H1 (cell line): ENCODE measurements at regions not wholly inside any gene's neighbourhood (a gene's known extent, or its start where the extent isn't known, plus 50 kb on each side); places are given as distances from the start of the nearest gene placed in this dataset.

ENCODE experiments used
- CTCF ChIA-PET: fragments of 300-600 bp; sonication (Branson Sonifier 250); formaldehyde crosslinking; loops from one replicate; lab custom pipeline; 2021; ENCODE audit not compliant: partially characterized antibody; lab: Charles Lee
- POLR2A ChIA-PET: fragments of 300-600 bp; sonication (Branson Sonifier 250); formaldehyde crosslinking; loops from one replicate; lab custom pipeline; 2021; ENCODE audit warnings: inconsistent platforms; ENCODE audit not compliant: partially characterized antibody; lab: Charles Lee
- DNase-seq, 2 experiments: peaks; one replicate each; pipeline versions ENCODE4 v3.0.0 to v3.0.0-alpha.2; 2010 to 2022; ENCODE audit warnings: low spot score in 2 of 2, low read depth in 1 of 2, mixed read lengths in 1 of 2
- FAIRE-seq: peaks from 2 replicates; lab custom pipeline; 2011; peaks lifted over from hg19 to GRCh38; lab: Jason Lieb, UNC
- H2AFZ ChIP-seq: 2 replicates; pipeline ENCODE4 v1.8.1; 2012; ENCODE audit warnings: low read length, inconsistent platforms
- H2AK5ac ChIP-seq: 2 replicates; pipeline ENCODE4 v1.6.1; 2013; ENCODE audit warnings: low read depth, low read length
- H2BK120ac ChIP-seq: replicated peaks from 2 replicates; pipeline ENCODE3; 2013; ENCODE audit warnings: low read depth, low read length, inconsistent platforms
- H2BK12ac ChIP-seq: 2 replicates; pipeline ENCODE4 v1.6.1; 2013; ENCODE audit warnings: low read depth, low read length
- H2BK15ac ChIP-seq: 2 replicates; pipeline ENCODE4 v1.6.1; 2013; ENCODE audit warnings: low read length
- H2BK20ac ChIP-seq: 2 replicates; pipeline ENCODE4 v1.6.1; 2013; ENCODE audit warnings: low read length
- H2BK5ac ChIP-seq: 2 replicates; pipeline ENCODE4 v1.6.1; 2013; ENCODE audit warnings: low read depth, low read length
- H3K14ac ChIP-seq: 2 replicates; pipeline ENCODE4 v1.6.1; 2013; ENCODE audit warnings: inconsistent platforms; ENCODE audit not compliant: insufficient read length
- H3K18ac ChIP-seq: 2 replicates; pipeline ENCODE4 v1.6.1; 2013; ENCODE audit warnings: low read length; ENCODE audit errors: extremely low read depth
- H3K23ac ChIP-seq: 2 replicates; pipeline ENCODE4 v1.6.1; 2013; ENCODE audit warnings: inconsistent platforms; ENCODE audit not compliant: insufficient read length
- H3K23me2 ChIP-seq: 2 replicates; pipeline ENCODE4 v1.6.1; 2013; ENCODE audit warnings: low read depth, low read length
- H3K27ac ChIP-seq: 2 replicates; pipeline ENCODE4 v1.6.1; 2011; ENCODE audit warnings: low read depth, low read length, inconsistent platforms
- H3K27me3 ChIP-seq, 4 experiments: replicated peaks in 1 of 4; 1 replicate in 1 of 4; 2 replicates in 3 of 4; pipeline versions ENCODE4 v1.6.1 to v1.8.1; 2011 to 2013; ENCODE audit warnings: low read length in 3 of 4, mild to moderate bottlenecking in 3 of 4, inconsistent platforms in 2 of 4, mixed read lengths in 2 of 4, moderate library complexity in 1 of 4; ENCODE audit not compliant: control insufficient read depth in 3 of 4, insufficient read depth in 3 of 4; ENCODE audit errors: extremely low read depth in 1 of 4
- H3K36me3 ChIP-seq, 4 experiments: 2 replicates each; pipeline versions ENCODE4 v1.6.1 to v1.8.1; 2011 to 2013; ENCODE audit warnings: mild to moderate bottlenecking in 4 of 4, low read length in 3 of 4, moderate library complexity in 2 of 4, control low read depth in 1 of 4, inconsistent platforms in 1 of 4; ENCODE audit not compliant: insufficient read depth in 4 of 4, control insufficient read depth in 2 of 4
- H3K4ac ChIP-seq: replicated peaks from 2 replicates; pipeline ENCODE3; 2013; ENCODE audit warnings: low read length, low read depth, mixed read lengths, inconsistent platforms; ENCODE audit not compliant: insufficient read length
- H3K4me1 ChIP-seq, 4 experiments: replicated peaks in 1 of 4; 1 replicate in 1 of 4; 2 replicates in 3 of 4; pipeline versions ENCODE4 v1.6.1 to v1.8.1; 2011 to 2013; ENCODE audit warnings: low read length in 3 of 4, inconsistent platforms in 2 of 4, mixed read lengths in 1 of 4; ENCODE audit not compliant: insufficient read depth in 4 of 4, control insufficient read depth in 3 of 4
- H3K4me2 ChIP-seq, 2 experiments: 2 replicates each; pipeline versions ENCODE4 v1.6.1 to v1.8.1; 2011 to 2013; ENCODE audit warnings: low read depth in 2 of 2, low read length in 2 of 2, control low read depth in 1 of 2, inconsistent platforms in 1 of 2, mild to moderate bottlenecking in 1 of 2; ENCODE audit not compliant: insufficient read depth in 1 of 2
- H3K4me3 ChIP-seq, 4 experiments: fragments of 200-600, 300-600 bp in 1 of 4; sonication (generic), shearing (Covaris generic), sonication (Bioruptor Twin) in 1 of 4; 2 replicates each; pipeline versions ENCODE4 v1.5.1 to v1.8.1; 2011 to 2016; ENCODE audit warnings: low read length in 4 of 4, low read depth in 3 of 4, control low read depth in 2 of 4, inconsistent platforms in 2 of 4, mild to moderate bottlenecking in 2 of 4, mixed read lengths in 1 of 4, moderate library complexity in 1 of 4; ENCODE audit not compliant: insufficient read depth in 2 of 4; ENCODE audit errors: extremely low read depth in 1 of 4
- H3K56ac ChIP-seq: replicated peaks from 2 replicates; pipeline ENCODE3; 2013; ENCODE audit warnings: low read depth, mild to moderate bottlenecking, mixed read lengths, low read length, inconsistent platforms; ENCODE audit not compliant: insufficient read length
- H3K79me1 ChIP-seq: 2 replicates; pipeline ENCODE4 v1.6.1; 2013; ENCODE audit warnings: low read depth, low read length, control low read depth
- H3K79me2 ChIP-seq, 2 experiments: 2 replicates each; pipeline versions ENCODE4 v1.6.1 to v1.8.1; 2012 to 2013; ENCODE audit warnings: low read length in 2 of 2, mild to moderate bottlenecking in 2 of 2, inconsistent platforms in 1 of 2; ENCODE audit not compliant: insufficient read depth in 2 of 2, control insufficient read depth in 1 of 2
- H3K9ac ChIP-seq, 4 experiments: replicated peaks in 1 of 4; 1 replicate in 1 of 4; 2 replicates in 3 of 4; pipeline versions ENCODE4 v1.6.1 to v1.8.1; 2011 to 2013; ENCODE audit warnings: low read depth in 3 of 4, low read length in 3 of 4, control low read depth in 2 of 4, mild to moderate bottlenecking in 2 of 4, moderate library complexity in 2 of 4, inconsistent platforms in 1 of 4; ENCODE audit errors: extremely low read depth in 1 of 4
- H3K9me3 ChIP-seq, 2 experiments: 2 replicates each; pipeline versions ENCODE4 v1.6.1 to v1.8.1; 2012 to 2013; ENCODE audit warnings: mild to moderate bottlenecking in 2 of 2, moderate library complexity in 2 of 2, control low read depth in 1 of 2, inconsistent platforms in 1 of 2, low read depth in 1 of 2, low read length in 1 of 2, mixed read lengths in 1 of 2; ENCODE audit not compliant: insufficient read depth in 2 of 2
- H4K20me1 ChIP-seq, 2 experiments: replicated peaks in 1 of 2; 2 replicates each; pipeline versions ENCODE3 to v1.8.1; 2011 to 2013; ENCODE audit warnings: inconsistent platforms in 2 of 2, low read length in 2 of 2, mild to moderate bottlenecking in 1 of 2; ENCODE audit not compliant: insufficient read depth in 2 of 2, control insufficient read depth in 1 of 2
- H4K5ac ChIP-seq: 2 replicates; pipeline ENCODE4 v1.6.1; 2013; ENCODE audit warnings: low read length, low read depth, mixed read lengths, inconsistent platforms; ENCODE audit not compliant: insufficient read length
- H4K8ac ChIP-seq: 2 replicates; pipeline ENCODE4 v1.8.0; 2013; ENCODE audit warnings: mild to moderate bottlenecking, moderate library complexity, low read length, inconsistent platforms; ENCODE audit not compliant: insufficient read depth; ENCODE audit errors: extremely low read depth
- H4K91ac ChIP-seq: replicated peaks from 2 replicates; pipeline ENCODE3; 2013; ENCODE audit warnings: low read length, mixed read lengths, inconsistent platforms; ENCODE audit not compliant: insufficient read length
- BRCA1 ChIP-seq: IDR thresholded peaks from 2 replicates; pipeline ENCODE4 v1.6.1; 2012; ENCODE audit warnings: low read depth, low read length, improper control_type of control experiment
- KDM4A ChIP-seq: IDR thresholded peaks from one replicate; pipeline ENCODE4 v1.7.1; 2012; ENCODE audit warnings: low read depth, mild to moderate bottlenecking, moderate library complexity, low read length, inconsistent platforms; ENCODE audit not compliant: severe bottlenecking
- NRF1 ChIP-seq: IDR thresholded peaks from 2 replicates; pipeline ENCODE4 v1.6.1; 2011; ENCODE audit warnings: mild to moderate bottlenecking, low read depth, low read length, improper control_type of control experiment
- WGBS, 2 experiments: shearing (Covaris generic) in 1 of 2; methylation state at CpG; one replicate each; pipeline versions ENCODE4 v1.1.6 to v1.1.7; 2013 to 2015; ENCODE audit warnings: low lambda C conversion rate in 2 of 2, mixed read lengths in 2 of 2, inconsistent platforms in 1 of 2, low coverage in 1 of 2, missing lambda C conversion rate in 1 of 2; ENCODE audit not compliant: insufficient replicate concordance in 2 of 2, insufficient coverage in 1 of 2, insufficient read length in 1 of 2; ENCODE audit errors: extremely low coverage in 1 of 2, missing lambda C conversion rate in 1 of 2; 5-methylcytosine and 5-hydroxymethylcytosine counted together
- TF ChIP-seq, protein P1 (sequence below): IDR thresholded peaks from 2 replicates; pipeline ENCODE4 v1.6.1; 2012; ENCODE audit warnings: inconsistent platforms

DNA sequence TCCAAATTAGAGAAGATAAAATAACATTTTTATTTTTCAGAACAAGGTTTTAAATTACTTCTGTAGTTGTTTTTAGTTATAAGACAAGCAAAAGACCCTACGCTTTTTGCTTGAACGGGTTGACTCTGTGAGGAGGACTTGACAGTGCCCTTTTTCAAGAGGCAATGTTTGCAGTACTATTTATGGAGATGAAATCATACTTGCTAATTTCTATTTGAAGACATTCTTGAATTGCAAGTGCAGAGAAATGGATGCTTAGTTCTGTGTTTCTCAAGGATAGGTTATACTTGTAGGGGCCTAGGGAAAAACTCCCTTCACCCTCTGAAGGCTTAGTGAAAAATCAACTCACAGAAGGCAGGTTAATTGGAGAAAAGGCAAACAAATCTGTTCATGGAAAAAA, 1229.5 kb downstream of the REEP3 start:
- FAIRE-seq: no peak
- no peak overlapping the region for H3K14ac ChIP-seq
- no peak overlapping the region for H3K27ac ChIP-seq
- H3K56ac ChIP-seq: no peak overlapping the region
- WGBS, 2 experiments: 100% methylated on average over 2 of the region's 2 CpGs; no CpG with 5 or more reads in 1 of the 2 experiments
- ChIA-PET CTCF (interaction anchor here (0.6 kb wide), 1 partner anchor 11 kb away, joined by 4 read pairs; no protein-coding TSS in a partner anchor), POLR2A (no interaction called here)
- no peak overlapping the region for H2AK5ac ChIP-seq
- H2BK5ac ChIP-seq: no peak overlapping the region
- H2BK20ac ChIP-seq: no peak overlapping the region
- H3K23ac ChIP-seq: no peak overlapping the region
- no peak overlapping the region for H2BK15ac ChIP-seq
- no peak overlapping the region for H2BK12ac ChIP-seq
- no peak overlapping the region for H3K4me3 ChIP-seq
- H4K8ac ChIP-seq: no peak overlapping the region
- H4K91ac ChIP-seq: no peak overlapping the region
- no peak overlapping the region for H4K5ac ChIP-seq
- H2AFZ ChIP-seq: no peak overlapping the region
- no peaks in the 10 kb centered on the region for H3K4me1 ChIP-seq
- no peaks in the 10 kb centered on the region for H3K36me3 ChIP-seq
- H3K4ac ChIP-seq: no peak overlapping the region
- no peak for DNase-seq
- H3K79me1 ChIP-seq: no peaks in the 10 kb centered on the region
- no peaks in the 10 kb centered on the region; the same call in 1 of the 2 replicates for H3K23me2 ChIP-seq
- H3K9ac ChIP-seq: no peak overlapping the region
- H3K4me2 ChIP-seq: no peak overlapping the region
- H4K20me1 ChIP-seq: no peaks in the 10 kb centered on the region
- H2BK120ac ChIP-seq: no peak overlapping the region
- no peaks in the 10 kb centered on the region for H3K9me3 ChIP-seq
- H3K27me3 ChIP-seq: no peaks in the 10 kb centered on the region
- no peak overlapping the region for H3K18ac ChIP-seq
- H3K79me2 ChIP-seq: no peaks in the 10 kb centered on the region
- no peak for TF ChIP-seq KDM4A
- TF ChIP-seq, protein P1, sequence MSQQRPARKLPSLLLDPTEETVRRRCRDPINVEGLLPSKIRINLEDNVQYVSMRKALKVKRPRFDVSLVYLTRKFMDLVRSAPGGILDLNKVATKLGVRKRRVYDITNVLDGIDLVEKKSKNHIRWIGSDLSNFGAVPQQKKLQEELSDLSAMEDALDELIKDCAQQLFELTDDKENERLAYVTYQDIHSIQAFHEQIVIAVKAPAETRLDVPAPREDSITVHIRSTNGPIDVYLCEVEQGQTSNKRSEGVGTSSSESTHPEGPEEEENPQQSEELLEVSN: no peak
- TF ChIP-seq NRF1: no peak
- TF ChIP-seq BRCA1: no peak
